ENCODE measurements at regions not wholly inside any gene's neighbourhood (a gene's known extent, or its start where the extent isn't known, plus 50 kb on each side); places are given as distances from the start of the nearest gene placed in this dataset.
A peak's percentile ranks its signal among the peaks of the same experiment; 100 is the strongest.
"Not testable (repeated sequence)": the region's sequence is repeated elsewhere in the genome, so short reads cannot be mapped to it uniquely, and the experiment has no call there.

GRCh38 chrX:73977542-73978169 lies 125.1 kb upstream of the XIST start:
- Histone ChIP-seq H3K27ac (no peak overlapping the region), H3K27me3 (no peaks in the 10 kb centered on the region), H3K4me3 (no peak overlapping the region), H3K9me3 (no peaks in the 10 kb centered on the region), H3K4me1 (no peaks in the 10 kb centered on the region), H3K36me3 (no peaks in the 10 kb centered on the region)
- TF ChIP-seq CTCF (IDR thresholded peaks at IDR 0.05), result no peak
- DNase-seq (ENCODE audit: low spot score), result no peak

- DNase-seq (ENCODE audit: low spot score); H3K36me3 ChIP-seq; H3K4me3 ChIP-seq; H3K27ac ChIP-seq; H3K27me3 ChIP-seq; H3K9me3 ChIP-seq: not testable (repeated sequence)
- peaks cover 0 to 14% of the 10 kb centered on the region in 2 donors for H3K4me1 ChIP-seq
Observed at GRCh38 chrX:73967461-73967860, 114.9 kb upstream of the XIST start.

- no peak for DNase-seq (ENCODE audit: low spot score)
- Histone ChIP-seq H3K4me3 (no peak overlapping the region), H3K9me3 (no peaks in the 10 kb centered on the region), H3K27ac (no peak overlapping the region), H3K27me3 (no peaks in the 10 kb centered on the region), H3K4me1 (peaks cover 0 to 14% of the 10 kb centered on the region in 2 donors), H3K36me3 (no peaks in the 10 kb centered on the region)
- TF ChIP-seq CTCF (IDR thresholded peaks at IDR 0.05), result no peak
Observed at GRCh38 chrX:73965833-73966232, 113.3 kb upstream of the XIST start.

- peaks cover 0 to 14% of the 10 kb centered on the region in 2 donors for H3K4me1 ChIP-seq
- no peak overlapping the region for H3K4me3 ChIP-seq
- H3K27ac ChIP-seq, result peak overlapping the region; percentile 45 to 52
- no peaks in the 10 kb centered on the region for H3K9me3 ChIP-seq
- H3K36me3 ChIP-seq, result no peaks in the 10 kb centered on the region
- no peak for DNase-seq (ENCODE audit: low spot score)
- no peaks in the 10 kb centered on the region for H3K27me3 ChIP-seq
- no peak for TF ChIP-seq CTCF (IDR thresholded peaks at IDR 0.05)
Observed at GRCh38 chrX:73964579-73964978, 112.1 kb upstream of the XIST start.

- TF ChIP-seq CTCF (IDR thresholded peaks at IDR 0.05), result no peak
- Histone ChIP-seq H3K27me3 (no peaks in the 10 kb centered on the region), H3K9me3 (no peaks in the 10 kb centered on the region), H3K4me3 (no peak overlapping the region), H3K4me1 (peaks cover 0 to 14% of the 10 kb centered on the region in 2 donors), H3K36me3 (no peaks in the 10 kb centered on the region), H3K27ac (peak overlapping the region; percentile 45 to 52)
- DNase-seq (ENCODE audit: low spot score), result peak; percentile 65
Observed at GRCh38 chrX:73963682-73964081, 111.2 kb upstream of the XIST start.

- DNase-seq (ENCODE audit: low spot score), result no peak
- H3K4me3 ChIP-seq, result no peak overlapping the region
- H3K36me3 ChIP-seq, result no peaks in the 10 kb centered on the region
- peak overlapping the region; percentile 30 to 33 for H3K27ac ChIP-seq
- TF ChIP-seq CTCF (IDR thresholded peaks at IDR 0.05), result no peak
- no peaks in the 10 kb centered on the region for H3K27me3 ChIP-seq
- no peaks in the 10 kb centered on the region for H3K9me3 ChIP-seq
- peaks cover 0 to 14% of the 10 kb centered on the region in 2 donors for H3K4me1 ChIP-seq
Observed at GRCh38 chrX:73962948-73963347, 110.4 kb upstream of the XIST start.

GRCh38 chrX:73961867-73962266 lies 109.4 kb upstream of the XIST start:
- H3K9me3 ChIP-seq; H3K36me3 ChIP-seq; DNase-seq (ENCODE audit: low spot score); H3K27me3 ChIP-seq; H3K27ac ChIP-seq; H3K4me3 ChIP-seq: not testable (repeated sequence)
- H3K4me1 ChIP-seq, result peaks cover 0 to 14% of the 10 kb centered on the region in 2 donors

Measured in right atrium auricular region (tissue), 2 donors.